ENCODE measurements at regions not wholly inside any gene's neighbourhood (a gene's known extent, or its start where the extent isn't known, plus 50 kb on each side); places are given as distances from the start of the nearest gene placed in this dataset.

GRCh38 chr6:1449896-1450295, 60.5 kb downstream of the FOXF2 start:
- no peak for TF ChIP-seq CTCF (conservative IDR thresholded peaks at IDR 0.05; ENCODE audit: low read length)
- TF ChIP-seq EZH2phosphoT487 (IDR thresholded peaks at IDR 0.05; ENCODE audit: borderline replicate concordance, low read depth, low read length): no peak
